ENCODE measurements at regions not wholly inside any gene's neighbourhood (a gene's known extent, or its start where the extent isn't known, plus 50 kb on each side); places are given as distances from the start of the nearest gene placed in this dataset.
A peak's percentile ranks its signal among the peaks of the same experiment; 100 is the strongest.

DNA sequence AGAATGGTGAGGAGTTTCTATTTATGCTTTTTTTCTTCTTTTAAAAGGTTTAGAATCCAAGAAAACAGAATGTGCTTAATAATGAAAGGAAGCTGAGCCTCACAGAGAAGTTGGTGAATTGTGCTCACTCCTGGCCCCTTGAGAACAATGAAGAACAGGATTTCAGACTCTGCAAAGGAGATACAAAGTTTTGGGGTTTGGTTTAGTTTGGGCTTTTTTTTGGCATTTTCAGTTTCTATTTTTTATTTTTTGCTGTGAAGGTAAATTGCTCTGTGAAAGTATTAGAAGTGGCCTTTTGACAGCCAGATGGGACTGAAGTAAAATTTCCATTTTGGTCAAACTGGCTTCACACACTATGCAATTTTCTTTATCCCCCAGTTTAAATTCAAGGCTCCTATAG lies 247.3 kb upstream of the GYPC start:
- H3K27me3 ChIP-seq: no peaks in the 10 kb centered on the region
- DNase-seq (no peak), ATAC-seq (no peak)
- no peak overlapping the region for H3K4me3 ChIP-seq
- no peaks in the 10 kb centered on the region for H3K4me1 ChIP-seq
- TF ChIP-seq POLR2A (IDR thresholded peaks at IDR 0.05): no peak
- TF ChIP-seq, protein P1, sequence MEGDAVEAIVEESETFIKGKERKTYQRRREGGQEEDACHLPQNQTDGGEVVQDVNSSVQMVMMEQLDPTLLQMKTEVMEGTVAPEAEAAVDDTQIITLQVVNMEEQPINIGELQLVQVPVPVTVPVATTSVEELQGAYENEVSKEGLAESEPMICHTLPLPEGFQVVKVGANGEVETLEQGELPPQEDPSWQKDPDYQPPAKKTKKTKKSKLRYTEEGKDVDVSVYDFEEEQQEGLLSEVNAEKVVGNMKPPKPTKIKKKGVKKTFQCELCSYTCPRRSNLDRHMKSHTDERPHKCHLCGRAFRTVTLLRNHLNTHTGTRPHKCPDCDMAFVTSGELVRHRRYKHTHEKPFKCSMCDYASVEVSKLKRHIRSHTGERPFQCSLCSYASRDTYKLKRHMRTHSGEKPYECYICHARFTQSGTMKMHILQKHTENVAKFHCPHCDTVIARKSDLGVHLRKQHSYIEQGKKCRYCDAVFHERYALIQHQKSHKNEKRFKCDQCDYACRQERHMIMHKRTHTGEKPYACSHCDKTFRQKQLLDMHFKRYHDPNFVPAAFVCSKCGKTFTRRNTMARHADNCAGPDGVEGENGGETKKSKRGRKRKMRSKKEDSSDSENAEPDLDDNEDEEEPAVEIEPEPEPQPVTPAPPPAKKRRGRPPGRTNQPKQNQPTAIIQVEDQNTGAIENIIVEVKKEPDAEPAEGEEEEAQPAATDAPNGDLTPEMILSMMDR (IDR thresholded peaks at IDR 0.05): no peak
- no peaks in the 10 kb centered on the region for H3K36me3 ChIP-seq
- no peaks in the 10 kb centered on the region for H3K9me3 ChIP-seq
- no peak overlapping the region for H3K27ac ChIP-seq
- intact Hi-C loops (cut with DNase I): no loop called here

DNA sequence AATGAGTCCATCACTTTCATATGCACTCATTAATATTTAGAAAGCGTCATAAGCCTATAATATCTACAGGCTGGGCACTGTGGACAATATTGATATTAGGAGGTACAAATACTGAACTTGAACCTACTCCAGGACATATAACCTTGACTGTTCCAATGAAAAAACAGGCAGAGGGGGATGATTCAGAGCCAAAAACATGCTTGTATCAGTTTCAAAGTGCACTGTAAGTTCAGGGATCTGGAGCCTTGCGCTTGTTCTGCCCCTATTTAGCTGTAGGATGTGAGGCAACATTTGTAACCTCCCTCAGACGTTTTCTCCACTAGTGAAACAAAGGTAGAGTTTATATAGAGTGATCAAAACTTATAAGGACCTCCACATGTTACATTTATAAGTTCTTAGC lies 246.1 kb upstream of the GYPC start:
- H3K9me3 ChIP-seq: no peaks in the 10 kb centered on the region
- no peaks in the 10 kb centered on the region for H3K36me3 ChIP-seq
- intact Hi-C loops (cut with DNase I): no loop called here
- no peak overlapping the region for H3K4me3 ChIP-seq
- H3K4me1 ChIP-seq: no peaks in the 10 kb centered on the region
- 36% methylated on average over 3 of the region's 3 CpGs for WGBS (ENCODE audit: insufficient coverage, low coverage, low lambda C conversion rate, missing lambda C conversion rate)
- H3K27ac ChIP-seq: no peak overlapping the region
- TF ChIP-seq, protein P1 (IDR thresholded peaks at IDR 0.05): no peak
- no peak for TF ChIP-seq POLR2A (IDR thresholded peaks at IDR 0.05)
- DNase-seq: no peak
- no peaks in the 10 kb centered on the region for H3K27me3 ChIP-seq
- ATAC-seq: peak in 2 of 4 donors; percentile 51 to 82

DNA sequence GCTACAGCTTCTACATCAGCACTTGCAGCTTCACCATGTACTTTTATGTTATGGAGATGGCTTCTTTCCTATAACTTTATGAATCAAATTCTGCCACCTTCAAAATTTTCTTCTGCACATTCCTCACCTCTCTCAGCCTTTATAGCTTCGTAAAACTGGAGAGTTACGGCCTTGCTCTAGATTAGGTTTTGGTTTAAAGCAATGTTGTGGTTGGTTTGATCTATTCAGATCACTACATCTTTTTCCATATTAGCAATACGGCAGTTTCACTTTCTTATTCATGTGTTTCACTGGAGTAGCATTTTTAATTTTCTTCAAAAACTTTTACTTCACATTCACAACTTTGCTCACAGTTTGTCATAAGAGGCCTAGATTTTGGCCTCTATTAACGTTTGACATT lies 242.9 kb upstream of the GYPC start:
- TF ChIP-seq, protein P1 (IDR thresholded peaks at IDR 0.05): no peak
- Histone ChIP-seq H3K4me3 (no peak overlapping the region), H3K4me1 (no peaks in the 10 kb centered on the region), H3K27ac (no peak overlapping the region), H3K9me3 (no peaks in the 10 kb centered on the region), H3K36me3 (no peaks in the 10 kb centered on the region), H3K27me3 (no peaks in the 10 kb centered on the region)
- intact Hi-C loops (cut with DNase I): no loop called here
- DNase-seq (no peak), ATAC-seq (no peak)
- 55% methylated on average over 4 of the region's 4 CpGs for WGBS (ENCODE audit: insufficient coverage, low coverage, low lambda C conversion rate, missing lambda C conversion rate)

DNA sequence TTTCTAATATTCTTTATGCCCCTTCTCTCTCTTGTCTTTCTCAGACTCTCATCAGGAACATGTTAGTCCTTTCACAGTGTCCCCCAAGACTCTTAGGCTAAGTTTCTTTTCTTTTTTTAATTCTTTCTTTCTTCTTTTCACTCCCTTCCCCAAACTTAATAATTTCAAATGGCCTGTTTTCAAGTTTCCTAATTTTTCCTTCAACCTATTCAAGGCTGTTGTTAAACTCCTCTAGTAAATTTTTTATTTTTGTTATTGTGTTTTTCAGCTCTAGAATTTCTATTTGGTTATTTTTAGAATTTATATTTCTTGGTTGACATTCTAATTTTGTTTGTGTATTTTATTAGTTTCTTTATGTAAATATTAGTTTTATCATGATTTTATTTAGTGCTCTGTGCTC lies 236.6 kb upstream of the GYPC start:
- Histone ChIP-seq H3K4me3 (no peak overlapping the region), H3K9me3 (no peaks in the 10 kb centered on the region), H3K36me3 (no peaks in the 10 kb centered on the region), H3K27ac (no peak overlapping the region), H3K4me1 (no peaks in the 10 kb centered on the region), H3K27me3 (no peaks in the 10 kb centered on the region)
- TF ChIP-seq, protein P1 (IDR thresholded peaks at IDR 0.05): no peak
- TF ChIP-seq POLR2A (IDR thresholded peaks at IDR 0.05): no peak
- intact Hi-C loops (cut with DNase I): no loop called here
- no peak for ATAC-seq
- DNase-seq: no peak

DNA sequence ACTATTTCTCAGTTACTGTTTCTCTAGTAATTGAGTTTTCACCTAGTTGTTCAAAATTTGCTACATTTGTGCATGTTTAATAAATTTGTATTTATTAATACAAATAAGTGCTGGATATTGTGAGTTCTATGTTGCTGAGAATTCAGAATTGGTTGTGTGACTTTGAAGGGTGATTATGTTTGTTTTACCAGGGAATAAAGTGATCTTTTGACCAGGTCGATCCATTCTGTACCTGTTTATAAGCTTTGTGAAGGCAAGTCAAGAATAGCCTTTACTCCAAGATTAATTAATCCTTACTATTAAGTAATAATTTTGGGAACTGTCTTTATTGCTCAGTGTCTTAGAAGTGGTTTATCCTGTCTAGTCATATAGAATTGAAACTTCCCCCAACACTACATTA lies 230.0 kb upstream of the GYPC start:
- DNase-seq: no peak
- no peak overlapping the region for H3K4me3 ChIP-seq
- 22% methylated on average over 1 of the region's 1 CpG for WGBS (ENCODE audit: insufficient coverage, low coverage, low lambda C conversion rate, missing lambda C conversion rate)
- no peaks in the 10 kb centered on the region for H3K36me3 ChIP-seq
- peaks cover 0 to 12% (median 5%) of the 10 kb centered on the region in 4 donors for H3K4me1 ChIP-seq
- intact Hi-C loops (cut with DNase I): no loop called here
- peak; percentile 50 to 61 (median 54) for ATAC-seq
- no peaks in the 10 kb centered on the region for H3K9me3 ChIP-seq
- no peak overlapping the region for H3K27ac ChIP-seq
- H3K27me3 ChIP-seq: no peaks in the 10 kb centered on the region
- TF ChIP-seq POLR2A (IDR thresholded peaks at IDR 0.05): no peak
- TF ChIP-seq, protein P1 (IDR thresholded peaks at IDR 0.05): no peak

Data from right lobe of liver (tissue), 6 donors.